ENCODE measurements at regions not wholly inside any gene's neighbourhood (a gene's known extent, or its start where the extent isn't known, plus 50 kb on each side); places are given as distances from the start of the nearest gene placed in this dataset.

- no peak for DNase-seq (ENCODE audit: low read depth in 4 of 4, low spot score in 3 of 4)
Observed at GRCh38 chr2:239905884-239906654, 119.1 kb downstream of the NDUFA10 start.

GRCh38 chr2:239905306-239905705 lies 119.8 kb downstream of the NDUFA10 start:
- no peak for DNase-seq (ENCODE audit: low read depth in 4 of 4, low spot score in 3 of 4)

GRCh38 chr2:239904496-239904895 lies 120.6 kb downstream of the NDUFA10 start:
- no peak for DNase-seq (ENCODE audit: low read depth in 4 of 4, low spot score in 3 of 4)

DNA sequence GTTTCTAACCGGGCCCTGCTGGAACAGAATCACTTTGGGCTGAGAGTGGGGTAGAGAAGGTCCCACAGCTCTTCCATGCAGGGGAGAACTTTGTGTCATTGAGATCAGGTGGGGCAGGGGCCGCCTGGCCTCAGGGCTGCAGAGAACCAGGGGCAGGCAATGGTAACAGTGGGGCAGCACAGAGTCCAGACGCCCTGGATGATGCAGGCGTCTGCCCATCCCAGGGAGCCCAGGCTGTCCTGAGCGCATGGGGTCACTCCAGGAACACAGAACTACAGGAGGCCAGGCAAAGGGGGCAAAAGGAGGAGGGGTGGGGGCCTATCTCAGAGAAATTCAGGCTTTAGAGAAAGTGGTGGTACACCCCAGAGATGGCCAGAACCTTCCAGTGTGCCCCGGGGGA lies 121.3 kb downstream of the NDUFA10 start:
- DNase-seq (ENCODE audit: low read depth in 4 of 4, low spot score in 3 of 4): no peak

DNA sequence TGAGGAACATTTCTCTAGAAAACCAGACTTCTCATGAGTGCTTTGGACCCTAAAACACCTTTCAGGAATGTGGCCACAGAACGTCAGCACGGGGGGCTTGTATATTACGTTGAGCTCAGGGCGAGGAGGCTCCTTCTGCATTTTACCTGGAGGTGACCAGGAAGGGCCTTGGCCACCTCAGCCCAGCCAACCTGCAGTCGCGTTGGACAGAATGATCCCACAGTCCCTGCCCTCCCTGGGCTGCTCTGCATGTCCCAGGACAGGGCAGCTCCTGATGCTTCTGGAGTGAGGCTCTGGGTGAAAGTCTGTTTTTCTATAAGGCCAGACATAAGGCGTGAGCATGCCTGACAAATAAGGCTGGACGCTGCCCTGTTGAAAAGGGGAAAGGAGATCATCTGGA lies 121.9 kb downstream of the NDUFA10 start:
- no peak for DNase-seq (ENCODE audit: low read depth in 4 of 4, low spot score in 3 of 4)

DNA sequence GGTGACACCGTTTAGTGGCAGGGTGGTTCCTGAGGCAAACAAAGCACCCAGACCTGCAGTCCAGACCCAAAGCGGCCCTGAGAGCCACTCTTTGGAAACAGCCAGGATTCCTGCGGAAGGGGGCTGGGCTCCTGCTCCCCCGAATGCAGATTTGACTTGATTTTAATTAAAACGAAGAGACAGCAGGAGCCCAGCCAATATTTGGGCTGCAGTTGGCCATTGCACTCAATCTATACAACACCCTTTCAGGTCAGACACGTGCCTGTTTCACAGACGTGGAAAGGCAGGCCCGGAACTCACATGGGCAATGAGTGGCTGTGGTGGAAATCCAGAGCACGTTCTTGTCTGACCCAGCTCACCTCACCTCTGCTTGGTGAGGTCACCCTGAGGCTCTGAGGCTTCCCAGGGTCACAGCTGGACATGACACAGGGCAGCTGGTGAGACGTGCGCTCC lies 122.4 kb downstream of the NDUFA10 start:
- no peak for DNase-seq (ENCODE audit: low read depth in 4 of 4, low spot score in 3 of 4)

DNA sequence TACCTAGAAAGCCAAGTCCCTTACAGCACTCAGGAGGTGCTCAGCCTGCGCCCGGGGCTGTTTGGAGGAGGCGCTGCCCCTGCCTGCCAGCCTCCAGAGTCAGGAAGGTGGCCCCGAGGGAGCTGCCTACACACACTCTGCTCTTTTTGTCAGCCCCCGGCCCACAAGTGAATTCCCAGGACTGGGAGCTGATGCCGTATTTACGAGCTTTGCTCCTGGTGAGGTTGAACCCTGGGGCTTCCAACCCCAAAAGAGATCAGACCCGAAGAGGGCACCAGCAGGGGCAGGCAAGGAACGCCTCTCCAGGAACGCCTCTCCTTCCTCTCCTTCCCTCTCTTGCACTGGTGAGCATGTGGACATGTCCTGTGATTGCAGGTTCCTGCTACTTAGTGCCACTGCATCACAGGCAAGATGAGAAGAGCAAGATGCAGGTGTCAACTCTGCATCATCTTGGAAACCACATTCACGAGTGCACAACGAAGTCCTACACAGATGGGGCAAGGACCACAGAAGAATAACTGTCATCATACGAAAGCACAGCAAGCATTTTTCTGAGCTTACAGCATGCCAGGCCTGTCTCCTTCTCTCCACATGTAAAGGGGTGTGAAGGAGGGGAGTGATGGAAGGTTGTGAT lies 126.7 kb downstream of the NDUFA10 start:
- no peak for DNase-seq (ENCODE audit: low read depth in 4 of 4, low spot score in 3 of 4)

GRCh38 chr2:239897596-239898235 lies 127.4 kb downstream of the NDUFA10 start:
- no peak for DNase-seq (ENCODE audit: low read depth in 4 of 4, low spot score in 3 of 4)

GRCh38 chr2:239896075-239896474 lies 129.1 kb downstream of the NDUFA10 start:
- no peak for DNase-seq (ENCODE audit: low read depth in 4 of 4, low spot score in 3 of 4)

DNA sequence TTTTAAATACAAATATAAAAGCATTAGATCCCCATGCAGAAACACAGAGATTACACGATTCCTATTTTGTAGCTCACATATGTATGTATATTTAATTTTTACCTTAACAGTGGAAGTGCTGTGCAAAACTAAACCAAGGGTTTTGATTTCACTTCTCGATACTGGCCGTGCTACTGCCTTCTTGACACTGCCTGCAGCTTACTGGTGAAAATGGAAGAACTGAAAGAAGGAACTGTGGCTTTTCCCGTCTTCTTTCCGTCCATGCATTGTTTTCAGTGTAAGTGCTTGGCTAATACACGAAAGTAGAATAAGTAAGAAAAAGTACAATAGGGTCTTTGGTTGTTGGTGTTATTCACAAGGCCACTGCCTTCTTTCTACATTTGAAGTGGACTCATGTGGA lies 129.5 kb downstream of the NDUFA10 start:
- no peak for DNase-seq (ENCODE audit: low read depth in 4 of 4, low spot score in 3 of 4)

DNA sequence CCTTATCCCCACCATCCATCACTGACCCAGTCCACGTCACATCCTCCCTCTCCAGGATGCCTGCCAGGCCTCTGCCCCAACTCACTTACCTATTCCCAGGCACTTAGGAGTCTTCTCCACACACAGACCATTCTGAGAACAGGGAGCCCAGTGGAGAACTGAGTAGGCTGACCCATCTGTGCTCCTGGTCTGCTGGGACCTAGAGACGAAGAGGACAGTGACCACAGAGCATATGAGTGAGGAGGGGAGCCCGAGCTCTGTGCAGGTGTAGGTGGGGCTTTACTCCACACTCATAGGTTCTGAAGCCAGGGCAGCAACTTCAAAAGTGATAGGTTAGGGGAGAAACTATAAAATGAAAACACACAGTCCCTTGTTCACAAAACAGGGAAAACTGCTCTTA lies 130.0 kb downstream of the NDUFA10 start:
- no peak for DNase-seq (ENCODE audit: low read depth in 4 of 4, low spot score in 3 of 4)

GRCh38 chr2:239894276-239894675 lies 130.9 kb downstream of the NDUFA10 start:
- no peak for DNase-seq (ENCODE audit: low read depth in 4 of 4, low spot score in 3 of 4)

DNA sequence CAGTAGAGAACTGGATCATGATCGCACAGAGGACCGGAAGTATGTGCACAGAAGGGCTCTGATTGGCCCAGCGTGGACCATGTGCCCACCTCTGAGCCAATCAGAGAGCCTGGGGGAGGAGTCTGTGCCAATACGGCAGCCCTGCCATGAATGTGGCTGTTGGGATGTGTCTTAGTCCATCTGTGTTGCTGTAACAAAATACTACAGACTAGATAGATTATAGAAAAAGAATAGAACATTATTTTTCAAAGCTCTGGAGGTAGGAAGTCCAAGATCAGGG lies 132.0 kb downstream of the NDUFA10 start:
- no peak for DNase-seq (ENCODE audit: low read depth in 4 of 4, low spot score in 3 of 4)

DNA sequence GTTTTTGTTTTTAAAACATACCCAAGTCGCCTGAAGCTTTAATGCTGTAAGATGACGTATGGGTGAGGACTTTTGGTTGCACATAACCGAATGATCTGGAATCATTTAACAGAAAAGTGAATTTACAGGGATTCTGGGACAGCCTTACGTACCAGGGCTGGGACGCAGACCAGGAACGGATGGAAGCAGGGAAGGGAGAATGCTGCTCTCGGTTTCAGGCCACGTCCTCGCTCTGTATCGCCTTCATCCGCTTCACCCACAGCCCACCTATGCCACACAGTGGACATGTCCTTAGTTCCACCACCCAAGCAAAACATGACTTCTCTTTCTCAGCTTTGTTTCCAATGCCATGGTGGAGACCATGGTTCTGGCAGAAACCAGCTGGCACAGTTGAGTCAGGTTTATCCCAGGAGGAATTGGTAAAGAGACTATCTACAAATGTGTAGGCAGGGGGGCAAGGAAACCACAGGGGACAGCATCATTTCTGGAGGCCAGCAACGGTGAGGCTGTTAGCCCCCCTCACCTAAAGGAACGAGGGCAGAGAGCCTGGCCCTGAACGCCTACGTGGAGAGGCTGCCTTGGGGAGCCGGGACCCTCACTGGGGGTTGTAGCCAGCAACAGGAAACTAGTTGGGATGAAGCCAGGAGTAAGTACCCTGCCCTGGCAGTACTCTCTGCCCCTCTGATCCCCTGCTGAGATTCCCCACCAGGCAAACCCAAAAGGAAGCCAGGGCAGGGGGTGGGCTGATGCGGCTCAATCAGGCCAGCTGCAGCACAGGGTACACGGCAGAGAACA lies 132.5 kb downstream of the NDUFA10 start:
- no peak for DNase-seq (ENCODE audit: low read depth in 4 of 4, low spot score in 3 of 4)

- no peak for DNase-seq (ENCODE audit: low read depth in 4 of 4, low spot score in 3 of 4)
Observed at GRCh38 chr2:239891698-239892097, 133.4 kb downstream of the NDUFA10 start.

GRCh38 chr2:239890206-239890746 lies 134.9 kb downstream of the NDUFA10 start:
- no peak for DNase-seq (ENCODE audit: low read depth in 4 of 4, low spot score in 3 of 4)

DNA sequence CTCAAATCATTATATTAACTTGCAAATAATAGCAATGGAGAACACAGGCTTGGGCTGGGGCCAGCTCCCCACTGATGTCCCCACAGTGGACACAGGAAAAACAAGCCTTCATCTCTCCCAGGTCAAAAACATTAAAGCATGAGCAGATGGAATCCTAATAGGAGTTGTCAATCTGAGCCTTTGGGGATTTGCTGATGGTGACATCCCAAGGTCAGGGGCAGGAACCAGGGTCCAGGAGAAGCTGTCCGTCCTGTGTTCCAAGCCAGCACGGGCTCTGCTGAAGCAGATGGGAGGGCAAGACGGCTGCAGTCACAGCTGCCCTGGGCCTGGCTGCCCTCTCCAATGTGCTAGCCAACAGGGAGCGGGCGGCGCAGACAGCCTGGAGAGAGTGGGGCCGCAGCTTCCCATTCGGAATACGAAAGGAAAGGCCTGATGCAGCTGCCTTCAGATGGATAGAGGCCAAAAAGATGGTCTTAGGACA lies 135.5 kb downstream of the NDUFA10 start:
- DNase-seq (ENCODE audit: low read depth in 4 of 4, low spot score in 3 of 4): no peak

DNA sequence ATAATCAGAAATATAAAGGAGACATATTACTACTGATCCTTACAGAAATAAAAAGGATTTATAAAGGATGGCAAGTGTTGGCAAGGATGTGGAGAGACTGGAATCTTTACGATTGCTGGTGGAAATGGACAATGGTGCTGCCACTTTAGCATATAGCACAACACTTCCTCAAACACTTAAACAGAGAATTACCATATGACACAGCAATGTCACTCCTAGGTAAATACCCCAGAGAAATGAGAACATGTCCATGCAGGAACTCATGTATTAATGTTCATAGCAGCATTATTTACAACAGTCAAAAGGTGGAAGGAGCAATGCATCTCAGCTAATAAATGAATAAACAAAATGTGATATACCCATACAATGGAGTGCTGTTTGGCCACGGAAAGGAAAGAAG lies 137.5 kb downstream of the NDUFA10 start:
- DNase-seq (ENCODE audit: low read depth in 4 of 4, low spot score in 3 of 4): no peak

GRCh38 chr2:239886781-239887180 lies 138.4 kb downstream of the NDUFA10 start:
- DNase-seq (ENCODE audit: low read depth in 4 of 4, low spot score in 3 of 4): no peak

DNA sequence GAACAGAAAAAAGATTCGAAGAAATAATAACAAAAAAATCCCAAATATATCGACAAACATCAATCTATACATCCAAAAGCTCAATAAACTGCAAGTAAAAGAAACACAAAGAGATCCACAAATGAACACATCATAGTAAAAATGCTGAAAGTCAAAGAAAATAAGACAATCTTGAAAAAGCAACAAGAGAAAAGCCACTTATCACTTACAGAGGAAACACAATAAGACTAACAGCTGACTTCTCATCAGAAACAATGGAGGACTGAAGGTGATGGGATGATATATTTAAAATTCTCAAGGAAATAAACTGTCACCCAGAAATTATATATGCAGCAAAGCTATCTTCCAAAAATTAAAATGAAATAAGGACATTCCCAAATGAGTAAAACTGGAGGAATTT lies 140.3 kb downstream of the NDUFA10 start:
- DNase-seq (ENCODE audit: low read depth in 4 of 4, low spot score in 3 of 4): no peak

DNA sequence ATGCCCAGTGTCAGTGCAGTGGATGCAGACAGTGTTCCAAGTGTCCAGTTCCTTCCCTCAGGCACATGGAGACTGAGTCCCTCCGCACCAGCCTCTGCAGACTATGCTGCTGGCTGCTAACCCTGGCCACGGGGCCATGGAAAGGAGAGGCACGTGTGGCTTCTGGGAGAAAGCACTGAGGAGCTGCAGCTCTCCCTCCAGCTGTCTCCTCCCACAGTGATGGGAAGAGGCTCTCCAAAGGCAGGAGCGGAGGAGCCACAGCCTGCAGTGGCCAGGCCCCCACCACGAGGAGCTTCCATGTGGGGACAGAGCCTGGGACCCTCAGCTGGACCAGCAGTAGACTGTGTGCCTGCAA lies 141.1 kb downstream of the NDUFA10 start:
- DNase-seq (ENCODE audit: low read depth in 4 of 4, low spot score in 3 of 4): no peak

Measured in left renal pelvis (tissue), 4 donors.